ENCODE measurements at regions not wholly inside any gene's neighbourhood (a gene's known extent, or its start where the extent isn't known, plus 50 kb on each side); places are given as distances from the start of the nearest gene placed in this dataset.

DNA sequence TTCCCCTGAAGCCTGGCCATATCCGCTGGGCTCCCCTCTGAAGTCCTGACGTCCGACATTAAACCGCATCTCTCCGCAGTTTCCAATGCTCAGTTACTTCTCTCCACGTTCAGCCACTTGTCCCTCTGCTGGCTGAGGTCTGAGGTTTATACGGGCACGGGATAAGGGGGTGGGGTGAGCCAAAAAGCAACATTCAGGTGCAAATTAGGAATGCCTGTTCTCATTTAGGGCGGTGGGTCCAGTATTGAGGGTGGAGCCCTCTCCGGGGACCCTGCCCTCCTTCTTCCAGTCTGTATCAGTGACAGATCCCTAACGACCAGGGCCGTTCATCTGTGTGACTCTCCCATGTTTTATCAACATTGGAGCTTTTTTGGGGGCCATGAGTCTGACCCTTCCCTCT, 1454.4 kb downstream of the HACE1 start:
- TF ChIP-seq MAX (IDR thresholded peaks at IDR 0.05; ENCODE audit: insufficient read depth, insufficient read length) (no peak), GATA2 (IDR thresholded peaks at IDR 0.05; ENCODE audit: insufficient read depth, insufficient read length, low read depth, low read length) (no peak), POLR2AphosphoS5 (IDR thresholded peaks at IDR 0.05; ENCODE audit: insufficient read depth, low read depth, low read length) (no peak)
- TF ChIP-seq, protein P1, sequence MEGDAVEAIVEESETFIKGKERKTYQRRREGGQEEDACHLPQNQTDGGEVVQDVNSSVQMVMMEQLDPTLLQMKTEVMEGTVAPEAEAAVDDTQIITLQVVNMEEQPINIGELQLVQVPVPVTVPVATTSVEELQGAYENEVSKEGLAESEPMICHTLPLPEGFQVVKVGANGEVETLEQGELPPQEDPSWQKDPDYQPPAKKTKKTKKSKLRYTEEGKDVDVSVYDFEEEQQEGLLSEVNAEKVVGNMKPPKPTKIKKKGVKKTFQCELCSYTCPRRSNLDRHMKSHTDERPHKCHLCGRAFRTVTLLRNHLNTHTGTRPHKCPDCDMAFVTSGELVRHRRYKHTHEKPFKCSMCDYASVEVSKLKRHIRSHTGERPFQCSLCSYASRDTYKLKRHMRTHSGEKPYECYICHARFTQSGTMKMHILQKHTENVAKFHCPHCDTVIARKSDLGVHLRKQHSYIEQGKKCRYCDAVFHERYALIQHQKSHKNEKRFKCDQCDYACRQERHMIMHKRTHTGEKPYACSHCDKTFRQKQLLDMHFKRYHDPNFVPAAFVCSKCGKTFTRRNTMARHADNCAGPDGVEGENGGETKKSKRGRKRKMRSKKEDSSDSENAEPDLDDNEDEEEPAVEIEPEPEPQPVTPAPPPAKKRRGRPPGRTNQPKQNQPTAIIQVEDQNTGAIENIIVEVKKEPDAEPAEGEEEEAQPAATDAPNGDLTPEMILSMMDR (IDR thresholded peaks at IDR 0.05; ENCODE audit: extremely low read depth in 1 of 2, insufficient read depth in 1 of 2, low read depth in 1 of 2, low read length in 2 of 2) = no peak

Measured in endothelial cell of umbilical vein (primary cell).